ENCODE measurements at regions not wholly inside any gene's neighbourhood (a gene's known extent, or its start where the extent isn't known, plus 50 kb on each side); places are given as distances from the start of the nearest gene placed in this dataset.

GRCh38 chr18:10029711-10030110, 115.9 kb downstream of the VAPA start:
- WGBS (ENCODE audit: extremely low coverage, insufficient read length, low lambda C conversion rate): no CpG with 5 or more reads among the region's 10 CpGs
- Histone ChIP-seq H3K9ac (ENCODE audit: extremely low read depth, insufficient read length, low read length) (no peak overlapping the region), H3K9me3 (ENCODE audit: control insufficient read depth, low read depth, low read length) (no peaks in the 10 kb centered on the region), H2BK120ac (ENCODE audit: low read depth, low read length, poor library complexity, severe bottlenecking) (no peak overlapping the region), H3K79me1 (ENCODE audit: insufficient read depth, low read depth, low read length, poor library complexity, severe bottlenecking) (no peaks in the 10 kb centered on the region), H3K18ac (ENCODE audit: insufficient read length, low read depth, low read length) (no peak overlapping the region), H3K27ac (ENCODE audit: insufficient read length, low read depth, low read length) (no peak overlapping the region), H2AK5ac (ENCODE audit: insufficient read length, low read length) (no peak overlapping the region), H3T11ph (ENCODE audit: low read length) (no peak overlapping the region), H3K4ac (ENCODE audit: low read depth, low read length) (no peak overlapping the region), H2BK12ac (ENCODE audit: insufficient read length, low read depth, low read length) (no peak overlapping the region), H3K4me1 (ENCODE audit: insufficient read depth, low read length) (no peaks in the 10 kb centered on the region; the same call in 1 of the 2 replicates), H4K20me1 (ENCODE audit: control insufficient read depth, insufficient read depth, insufficient read length) (no peaks in the 10 kb centered on the region), H3K14ac (ENCODE audit: insufficient read depth, low read length) (no peak overlapping the region), H3K4me2 (ENCODE audit: insufficient read depth, insufficient read length, low read length) (no peak overlapping the region), H4K91ac (ENCODE audit: insufficient read length, low read depth, low read length) (no peak overlapping the region), H3K23me2 (ENCODE audit: insufficient read length, low read depth, low read length, poor library complexity, severe bottlenecking) (peaks cover 2% of the 10 kb centered on the region), H2BK20ac (ENCODE audit: low read depth, low read length, poor library complexity, severe bottlenecking) (no peak overlapping the region), H4K5ac (ENCODE audit: insufficient read length, low read depth, low read length) (no peak overlapping the region), H3K79me2 (ENCODE audit: insufficient read depth, low read length) (no peaks in the 10 kb centered on the region), H2BK5ac (ENCODE audit: insufficient read length, low read length) (no peak overlapping the region), H4K8ac (replicated peaks; ENCODE audit: insufficient read length, low read depth, low read length) (no peak overlapping the region), H3K27me3 (ENCODE audit: insufficient read depth, low read length) (no peaks in the 10 kb centered on the region), H3K23ac (ENCODE audit: insufficient read length, low read depth, low read length) (no peak overlapping the region), H2BK15ac (ENCODE audit: low read depth, low read length) (no peak overlapping the region), H2AFZ (ENCODE audit: low read length) (no peak overlapping the region), H3K56ac (ENCODE audit: insufficient read length, low read depth, low read length) (no peak overlapping the region)
- TF ChIP-seq CTCF (conservative IDR thresholded peaks at IDR 0.05): no peak
- H3K27ac Mint-ChIP-seq: no peak overlapping the region
- DNase-seq: no peak
- no peaks in the 10 kb centered on the region for H3K9me3 Mint-ChIP-seq
- H3K36me3 Mint-ChIP-seq (ENCODE audit: insufficient read depth in 1 of 3, low read depth in 3 of 3): no peaks in the 10 kb centered on the region
- peaks cover 8% of the 10 kb centered on the region for H3K27me3 Mint-ChIP-seq (ENCODE audit: low read depth)
- H3K4me3 Mint-ChIP-seq: no peak overlapping the region
- H3K4me1 Mint-ChIP-seq: peaks cover 3 to 6% of the 10 kb centered on the region in 2 experiments; a peak in 3 of 4 replicates

Measured in H9 (cell line).